Small intestine (tissue), 7 donors: ENCODE measurements at regions not wholly inside any gene's neighbourhood (a gene's known extent, or its start where the extent isn't known, plus 50 kb on each side); places are given as distances from the start of the nearest gene placed in this dataset.

Experiments used
- DNase-seq, 2 donors: peaks; one replicate each; pipeline versions ENCODE4 v3.0.0 to v3.0.0-alpha.2; 2013
- FAIRE-seq: peaks from 2 replicates; lab custom pipeline; 2012; peaks lifted over from hg19 to GRCh38; lab: Jason Lieb, UNC
- H3K27ac ChIP-seq, 3 donors: one replicate each; pipeline ENCODE4 v1.5.1; 2013; ENCODE audit warnings: low read length in 2 of 3, mild to moderate bottlenecking in 2 of 3, control low read depth in 1 of 3, inconsistent platforms in 1 of 3, low read depth in 1 of 3, moderate library complexity in 1 of 3
- H3K27me3 ChIP-seq, 3 donors: one replicate each; pipeline ENCODE4 v1.6.1; 2013; ENCODE audit warnings: low read length in 3 of 3, inconsistent platforms in 1 of 3; ENCODE audit not compliant: control insufficient read depth in 3 of 3, insufficient read depth in 3 of 3
- H3K36me3 ChIP-seq, 3 donors: one replicate each; pipeline ENCODE4 v1.6.1; 2013; ENCODE audit warnings: low read length in 3 of 3, inconsistent platforms in 1 of 3, low read depth in 1 of 3, mild to moderate bottlenecking in 1 of 3, moderate library complexity in 1 of 3; ENCODE audit not compliant: control insufficient read depth in 3 of 3, insufficient read depth in 2 of 3
- H3K4me1 ChIP-seq, 3 donors: one replicate each; pipeline ENCODE4 v1.6.1; 2013; ENCODE audit warnings: low read length in 2 of 3, inconsistent platforms in 1 of 3, low read depth in 1 of 3, mild to moderate bottlenecking in 1 of 3, moderate library complexity in 1 of 3; ENCODE audit not compliant: control insufficient read depth in 3 of 3, insufficient read depth in 2 of 3
- H3K4me3 ChIP-seq, 3 donors: one replicate each; pipeline ENCODE4 v1.5.1; 2013; ENCODE audit warnings: low read length in 3 of 3, control low read depth in 1 of 3, inconsistent platforms in 1 of 3, low read depth in 1 of 3, mild to moderate bottlenecking in 1 of 3, moderate library complexity in 1 of 3
- H3K9me3 ChIP-seq, 2 donors: one replicate each; pipeline ENCODE4 v1.6.1; 2013; ENCODE audit warnings: low read depth in 1 of 2, low read length in 1 of 2; ENCODE audit not compliant: control insufficient read depth in 2 of 2, insufficient read depth in 1 of 2
- WGBS, 3 donors: extraction: QIAGEN DNeasy Blood & Tissue Kit; methylation state at CpG; one replicate each; pipeline ENCODE4 v1.1.7; 2013; 5-methylcytosine and 5-hydroxymethylcytosine counted together
- donor health status: healthy with polysubstance abuse.
- donor health status: control.
- donor health status: control.
- donor health status: Bipolar disorder and iron deficiency.
- donor health status: healthy.

- Histone ChIP-seq H3K9me3 (no peaks in the 10 kb centered on the region), H3K4me3 (no peak overlapping the region), H3K4me1 (no peaks in the 10 kb centered on the region), H3K27ac (no peak overlapping the region), H3K27me3 (peaks cover 0 to 2% (median 0%) of the 10 kb centered on the region in 3 donors), H3K36me3 (no peaks in the 10 kb centered on the region)
- DNase-seq, result no peak
- 77 to 83% (median 80%) methylated on average over 4 of the region's 4 CpGs for WGBS, 3 donors
- FAIRE-seq, result no peak
These were observed 186.7 kb downstream of the INSIG2 start for GRCh38 chr2:118274841-118275510.

- DNase-seq (no peak), FAIRE-seq (no peak)
- Histone ChIP-seq H3K36me3 (no peaks in the 10 kb centered on the region), H3K27ac (no peak overlapping the region), H3K4me1 (no peaks in the 10 kb centered on the region), H3K4me3 (no peak overlapping the region), H3K9me3 (no peaks in the 10 kb centered on the region), H3K27me3 (peaks cover 0 to 3% (median 0%) of the 10 kb centered on the region in 3 donors)
- WGBS, 3 donors, result 72 to 90% (median 72%) methylated on average over 5 of the region's 5 CpGs
These were observed 184.1 kb downstream of the INSIG2 start for GRCh38 chr2:118272391-118272790.

- Histone ChIP-seq H3K27ac (no peak overlapping the region), H3K4me3 (no peak overlapping the region), H3K4me1 (no peaks in the 10 kb centered on the region), H3K36me3 (no peaks in the 10 kb centered on the region), H3K27me3 (peaks cover 0 to 4% (median 0%) of the 10 kb centered on the region in 3 donors), H3K9me3 (no peaks in the 10 kb centered on the region)
- 44 to 73% (median 53%) methylated on average over 9 of the region's 9 CpGs for WGBS, 3 donors
- peak in 1 of 2 donors; percentile 14 for DNase-seq
- no peak for FAIRE-seq
These were observed 181.3 kb downstream of the INSIG2 start for GRCh38 chr2:118269408-118270051.

- 48 to 58% (median 52%) methylated on average over 5 of the region's 5 CpGs for WGBS, 3 donors
- FAIRE-seq (no peak), DNase-seq (no peak)
- Histone ChIP-seq H3K9me3 (no peaks in the 10 kb centered on the region), H3K27ac (no peak overlapping the region), H3K27me3 (peaks cover 0 to 4% (median 0%) of the 10 kb centered on the region in 3 donors), H3K4me3 (no peak overlapping the region), H3K36me3 (no peaks in the 10 kb centered on the region), H3K4me1 (no peaks in the 10 kb centered on the region)
These were observed 180.0 kb downstream of the INSIG2 start for GRCh38 chr2:118268268-118268667.

GRCh38 chr2:118265873-118266455 is 177.7 kb downstream of the INSIG2 start:
- Histone ChIP-seq H3K27ac (no peak overlapping the region), H3K27me3 (peaks cover 0 to 2% (median 0%) of the 10 kb centered on the region in 3 donors), H3K9me3 (no peaks in the 10 kb centered on the region), H3K4me1 (no peaks in the 10 kb centered on the region), H3K36me3 (no peaks in the 10 kb centered on the region), H3K4me3 (no peak overlapping the region)
- FAIRE-seq (no peak), DNase-seq (no peak)
- WGBS, 3 donors, result 84 to 92% (median 88%) methylated on average over 3 of the region's 3 CpGs

DNA sequence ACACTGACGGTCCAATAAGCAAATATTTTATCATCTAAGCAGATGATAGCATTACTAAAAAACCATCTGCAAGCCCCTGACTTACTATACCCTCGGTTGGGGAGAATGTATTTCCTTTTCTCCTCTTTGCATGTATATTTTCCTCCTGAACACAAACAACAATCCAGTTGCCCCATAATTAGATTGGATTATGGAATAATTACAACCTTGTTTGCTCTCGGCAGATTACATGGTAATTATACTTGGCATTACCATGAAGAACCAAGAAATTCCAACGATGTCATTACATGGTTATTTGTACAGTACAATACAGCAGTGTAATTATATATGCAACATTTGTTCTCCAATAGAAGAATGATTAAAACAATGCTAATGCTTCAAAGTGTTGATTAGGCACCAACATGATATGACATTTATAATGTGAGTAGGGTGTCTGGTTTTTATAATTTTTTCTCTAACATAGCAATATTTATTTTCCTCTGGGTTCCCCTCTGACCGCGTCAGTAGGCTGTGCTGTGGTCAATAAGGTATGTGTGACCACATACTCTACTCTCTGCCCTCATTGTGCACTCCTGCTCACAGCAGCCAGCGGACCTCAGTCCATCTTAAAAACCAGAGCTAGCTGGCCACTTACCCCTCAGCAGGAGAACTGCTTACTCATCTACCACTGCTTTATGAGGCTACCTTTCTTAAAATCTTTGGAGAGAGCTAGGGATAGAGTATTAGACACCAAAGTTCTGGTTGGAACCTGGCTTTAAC is 176.1 kb downstream of the INSIG2 start:
- H3K36me3 ChIP-seq, result no peaks in the 10 kb centered on the region
- 59 to 79% (median 66%) methylated on average over 7 of the region's 7 CpGs for WGBS, 3 donors
- no peak overlapping the region for H3K4me3 ChIP-seq
- peaks cover 0 to 2% (median 0%) of the 10 kb centered on the region in 3 donors for H3K27me3 ChIP-seq
- no peak overlapping the region for H3K27ac ChIP-seq
- H3K9me3 ChIP-seq, result no peaks in the 10 kb centered on the region
- DNase-seq (no peak), FAIRE-seq (no peak)
- no peaks in the 10 kb centered on the region for H3K4me1 ChIP-seq

DNA sequence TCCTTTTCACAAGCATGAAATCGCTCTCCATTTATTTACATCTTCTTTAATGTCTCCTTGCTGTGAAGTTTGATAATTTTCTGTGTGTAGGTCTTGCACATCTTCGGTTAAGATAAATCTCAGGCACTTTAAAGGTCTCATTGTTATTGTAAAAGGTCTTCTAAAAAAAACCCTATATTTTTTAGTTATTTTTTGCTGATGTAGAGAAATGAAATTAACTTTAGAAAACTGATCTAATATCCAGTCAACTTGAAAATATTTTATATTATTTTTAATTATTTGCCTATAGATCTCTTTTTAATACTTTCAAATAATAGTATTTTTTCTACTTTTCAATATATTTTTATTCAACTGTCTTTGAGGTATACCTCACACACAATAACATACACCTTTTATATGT is 169.4 kb downstream of the INSIG2 start:
- Histone ChIP-seq H3K4me1 (peaks cover 0 to 11% (median 4%) of the 10 kb centered on the region in 3 donors), H3K27me3 (no peaks in the 10 kb centered on the region), H3K27ac (no peak overlapping the region), H3K9me3 (peaks cover 0 to 2% of the 10 kb centered on the region in 2 donors), H3K4me3 (no peak overlapping the region), H3K36me3 (no peaks in the 10 kb centered on the region)
- 85 to 93% (median 88%) methylated on average over 2 of the region's 2 CpGs for WGBS, 3 donors
- DNase-seq (no peak), FAIRE-seq (peak; percentile 85)

DNA sequence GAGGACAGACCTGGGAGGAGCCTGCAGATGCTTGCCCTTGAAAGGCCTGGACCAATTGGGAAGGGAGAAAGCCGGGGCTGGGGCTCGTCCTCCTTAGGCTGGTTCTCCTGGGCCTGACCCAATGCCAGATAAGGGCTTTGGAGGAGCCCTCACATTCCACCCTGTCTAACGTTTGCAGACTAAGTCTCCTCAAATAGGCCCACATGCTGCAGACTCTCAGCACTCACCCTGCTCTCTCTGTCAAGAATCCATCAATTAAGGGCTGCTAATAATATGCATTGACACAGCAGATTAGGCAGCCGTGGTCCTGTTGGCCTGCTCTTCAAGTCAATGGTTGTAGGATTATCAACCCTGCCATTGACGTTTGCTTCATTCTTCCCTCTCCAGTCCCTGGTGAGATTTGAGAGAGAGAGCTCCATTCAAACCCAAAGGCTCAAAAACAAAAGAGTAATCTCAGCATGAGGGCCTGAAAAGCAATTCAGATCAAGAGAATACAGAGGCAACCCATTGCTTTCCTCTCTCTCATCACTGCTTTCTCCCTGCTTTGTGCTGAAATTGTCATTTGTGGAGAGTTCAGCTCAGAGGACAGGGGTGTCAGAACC is 167.6 kb downstream of the INSIG2 start:
- no peak for DNase-seq
- no peaks in the 10 kb centered on the region for H3K36me3 ChIP-seq
- peaks cover 0 to 11% (median 4%) of the 10 kb centered on the region in 3 donors for H3K4me1 ChIP-seq
- FAIRE-seq, result no peak
- no peaks in the 10 kb centered on the region for H3K27me3 ChIP-seq
- H3K4me3 ChIP-seq, result no peak overlapping the region
- H3K27ac ChIP-seq, result no peak overlapping the region
- WGBS, 3 donors, result 63 to 75% (median 67%) methylated on average over 5 of the region's 5 CpGs
- H3K9me3 ChIP-seq, result peaks cover 0 to 2% of the 10 kb centered on the region in 2 donors
